ENCODE measurements at regions not wholly inside any gene's neighbourhood (a gene's known extent, or its start where the extent isn't known, plus 50 kb on each side); places are given as distances from the start of the nearest gene placed in this dataset.

DNA sequence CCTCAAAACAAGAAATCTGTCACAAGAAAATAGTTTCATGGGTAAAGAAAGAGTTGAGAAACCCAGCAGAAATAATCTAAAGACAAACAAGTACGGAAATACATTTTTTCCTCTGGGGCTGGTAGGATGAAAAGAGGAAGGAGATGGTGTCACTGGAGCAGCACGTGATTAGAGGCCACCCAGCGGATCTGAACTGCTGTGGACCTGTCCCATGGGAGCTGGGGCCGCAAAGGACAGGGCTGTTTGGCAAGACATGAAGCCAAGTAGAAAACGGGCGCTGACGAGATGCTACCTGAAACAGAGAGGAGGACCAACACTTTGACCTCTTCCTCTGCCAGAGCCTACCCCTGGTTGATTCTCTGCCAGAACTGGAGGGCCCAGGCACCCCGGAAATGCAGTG, 295.4 kb upstream of the ATP5MC3 start:
- Mint-ChIP-seq H3K36me3 (ENCODE audit: insufficient read depth) (no peaks in the 10 kb centered on the region), H3K4me1 (ENCODE audit: low read depth) (no peaks in the 10 kb centered on the region), H3K27ac (no peak overlapping the region), H3K9me3 (ENCODE audit: low read depth) (no peaks in the 10 kb centered on the region), H3K27me3 (no peaks in the 10 kb centered on the region), H3K4me3 (ENCODE audit: low read depth) (no peak overlapping the region)
- TF ChIP-seq, protein P1, sequence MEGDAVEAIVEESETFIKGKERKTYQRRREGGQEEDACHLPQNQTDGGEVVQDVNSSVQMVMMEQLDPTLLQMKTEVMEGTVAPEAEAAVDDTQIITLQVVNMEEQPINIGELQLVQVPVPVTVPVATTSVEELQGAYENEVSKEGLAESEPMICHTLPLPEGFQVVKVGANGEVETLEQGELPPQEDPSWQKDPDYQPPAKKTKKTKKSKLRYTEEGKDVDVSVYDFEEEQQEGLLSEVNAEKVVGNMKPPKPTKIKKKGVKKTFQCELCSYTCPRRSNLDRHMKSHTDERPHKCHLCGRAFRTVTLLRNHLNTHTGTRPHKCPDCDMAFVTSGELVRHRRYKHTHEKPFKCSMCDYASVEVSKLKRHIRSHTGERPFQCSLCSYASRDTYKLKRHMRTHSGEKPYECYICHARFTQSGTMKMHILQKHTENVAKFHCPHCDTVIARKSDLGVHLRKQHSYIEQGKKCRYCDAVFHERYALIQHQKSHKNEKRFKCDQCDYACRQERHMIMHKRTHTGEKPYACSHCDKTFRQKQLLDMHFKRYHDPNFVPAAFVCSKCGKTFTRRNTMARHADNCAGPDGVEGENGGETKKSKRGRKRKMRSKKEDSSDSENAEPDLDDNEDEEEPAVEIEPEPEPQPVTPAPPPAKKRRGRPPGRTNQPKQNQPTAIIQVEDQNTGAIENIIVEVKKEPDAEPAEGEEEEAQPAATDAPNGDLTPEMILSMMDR (IDR thresholded peaks at IDR 0.05; ENCODE audit: unreplicated experiment): no peak
- no peak for DNase-seq (ENCODE audit: low spot score, unreplicated experiment)

DNA sequence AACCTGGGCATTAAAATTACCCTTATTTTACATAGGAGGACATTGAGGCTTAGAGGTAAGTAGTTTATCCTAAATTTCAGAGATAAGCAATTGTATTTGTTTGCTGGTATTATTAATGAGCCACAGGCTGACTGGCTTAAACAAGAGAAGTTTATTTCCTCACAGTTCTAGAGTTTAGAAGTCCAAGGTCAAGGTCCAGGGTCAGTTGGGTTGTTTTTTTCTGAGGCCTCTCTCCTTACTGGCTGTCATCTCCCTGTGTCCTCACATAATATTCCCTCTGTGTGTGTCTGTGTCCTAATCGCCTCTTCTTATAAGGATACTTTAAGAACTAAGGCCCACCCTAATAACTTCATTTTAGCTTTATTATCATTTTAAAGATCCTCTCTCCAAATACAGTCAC, 294.9 kb upstream of the ATP5MC3 start:
- Mint-ChIP-seq H3K9me3 (ENCODE audit: low read depth) (no peaks in the 10 kb centered on the region), H3K27me3 (no peaks in the 10 kb centered on the region), H3K36me3 (ENCODE audit: insufficient read depth) (no peaks in the 10 kb centered on the region)

DNA sequence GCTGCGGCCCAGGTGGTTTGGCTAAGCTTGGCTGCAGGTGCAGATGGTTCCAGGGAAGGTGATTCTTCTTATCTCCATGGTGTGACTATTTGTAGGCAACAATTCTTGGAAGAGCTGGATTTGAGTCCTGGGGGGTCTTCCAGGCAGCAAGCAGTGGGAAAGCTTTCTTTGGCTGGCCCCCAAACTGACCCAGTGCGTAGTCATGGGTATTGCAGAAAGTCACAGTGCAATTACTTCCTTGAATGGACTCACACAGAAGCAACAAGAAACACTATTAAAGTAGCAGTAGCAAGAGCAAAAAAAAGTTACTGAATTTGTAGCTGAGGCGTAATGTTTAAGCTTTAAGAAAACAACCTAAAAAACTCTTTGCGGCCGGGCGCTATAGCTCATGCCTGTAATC, 293.6 kb upstream of the ATP5MC3 start:
- Mint-ChIP-seq H3K4me3 (ENCODE audit: low read depth) (no peak overlapping the region), H3K27me3 (no peaks in the 10 kb centered on the region), H3K27ac (no peak overlapping the region), H3K4me1 (ENCODE audit: low read depth) (peaks cover under 1% of the 10 kb centered on the region), H3K9me3 (ENCODE audit: low read depth) (no peaks in the 10 kb centered on the region), H3K36me3 (ENCODE audit: insufficient read depth) (no peaks in the 10 kb centered on the region)
- DNase-seq (ENCODE audit: low spot score, unreplicated experiment): no peak
- TF ChIP-seq, protein P1 (IDR thresholded peaks at IDR 0.05; ENCODE audit: unreplicated experiment): no peak

More for the DNA sequence above, 294.9 kb upstream of the ATP5MC3 start:
- no peak overlapping the region for H3K4me3 Mint-ChIP-seq (ENCODE audit: low read depth)
- no peaks in the 10 kb centered on the region for H3K4me1 Mint-ChIP-seq (ENCODE audit: low read depth)
- no peak overlapping the region for H3K27ac Mint-ChIP-seq
- TF ChIP-seq, protein P1 (IDR thresholded peaks at IDR 0.05; ENCODE audit: unreplicated experiment): no peak
- no peak for DNase-seq (ENCODE audit: low spot score, unreplicated experiment)

DNA sequence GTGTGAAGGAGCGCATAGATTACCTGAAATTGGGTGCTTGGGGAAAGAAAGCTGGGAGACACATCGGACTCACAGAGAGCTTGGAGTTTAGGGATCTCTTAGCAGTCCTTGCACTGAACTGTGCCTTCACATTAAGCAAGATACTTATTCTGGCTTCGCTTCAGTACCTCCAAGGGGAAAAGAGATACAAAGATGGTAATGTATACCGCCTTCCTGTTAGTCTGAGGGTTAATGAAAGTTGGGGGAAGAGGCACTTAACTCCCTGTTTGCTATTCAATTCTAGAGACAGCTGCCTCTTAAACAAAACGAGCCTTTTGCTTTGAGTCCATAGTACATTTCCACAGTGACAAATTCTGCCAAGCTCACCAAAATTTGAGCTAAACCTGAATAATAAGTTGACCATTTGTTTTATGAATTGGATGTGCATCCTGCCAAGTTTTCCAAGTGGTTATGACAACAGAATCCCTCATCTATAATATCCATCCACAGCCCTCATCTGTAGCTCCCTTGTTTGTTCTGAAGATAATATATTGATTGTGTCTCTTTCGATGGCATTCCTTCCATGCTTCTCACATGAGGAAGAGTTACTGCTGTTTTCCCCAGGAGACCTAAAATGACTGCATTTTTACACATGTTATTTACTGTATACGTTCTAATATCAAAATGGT, 287.1 kb upstream of the ATP5MC3 start:
- Mint-ChIP-seq H3K9me3 (ENCODE audit: low read depth) (no peaks in the 10 kb centered on the region), H3K36me3 (ENCODE audit: insufficient read depth) (no peaks in the 10 kb centered on the region), H3K4me3 (ENCODE audit: low read depth) (no peak overlapping the region), H3K4me1 (ENCODE audit: low read depth) (peaks cover 13% of the 10 kb centered on the region), H3K27ac (no peak overlapping the region), H3K27me3 (peaks cover 5% of the 10 kb centered on the region)
- TF ChIP-seq, protein P1 (IDR thresholded peaks at IDR 0.05; ENCODE audit: unreplicated experiment): no peak
- no peak for DNase-seq (ENCODE audit: low spot score, unreplicated experiment)

DNA sequence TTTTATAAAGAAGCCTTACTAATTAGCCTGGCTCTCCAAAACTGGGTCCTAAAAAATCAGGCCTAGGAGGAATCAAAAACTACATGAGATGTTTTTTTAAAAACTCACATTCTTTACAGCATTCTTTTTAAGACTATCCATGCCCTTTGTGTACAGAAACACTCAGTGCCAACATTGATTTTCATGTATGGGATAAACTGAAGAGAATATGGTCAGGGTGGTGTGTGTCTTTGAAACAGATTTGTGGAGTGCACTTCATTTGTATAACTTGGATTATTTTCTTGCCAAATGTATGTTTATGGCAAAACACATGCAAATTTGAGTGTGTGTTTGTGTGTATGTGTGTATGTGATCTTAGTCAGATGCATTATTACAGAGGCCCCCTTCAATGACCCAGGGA, 283.6 kb upstream of the ATP5MC3 start:
- TF ChIP-seq, protein P1 (IDR thresholded peaks at IDR 0.05; ENCODE audit: unreplicated experiment): no peak
- Mint-ChIP-seq H3K4me1 (ENCODE audit: low read depth) (peaks cover 16% of the 10 kb centered on the region), H3K27me3 (peaks cover 5% of the 10 kb centered on the region), H3K27ac (no peak overlapping the region), H3K9me3 (ENCODE audit: low read depth) (peaks cover 9% of the 10 kb centered on the region), H3K4me3 (ENCODE audit: low read depth) (no peak overlapping the region), H3K36me3 (ENCODE audit: insufficient read depth) (no peaks in the 10 kb centered on the region)
- no peak for DNase-seq (ENCODE audit: low spot score, unreplicated experiment)

Measured in progenitor cell of endocrine pancreas (in vitro differentiated cells).